Right ventricle myocardium inferior (tissue), 1 donor: ENCODE measurements at regions not wholly inside any gene's neighbourhood (a gene's known extent, or its start where the extent isn't known, plus 50 kb on each side); places are given as distances from the start of the nearest gene placed in this dataset.
"Not testable (repeated sequence)": the region's sequence is repeated elsewhere in the genome, so short reads cannot be mapped to it uniquely, and the experiment has no call there.

Experiments used
- ATAC-seq: fragments of 200-7000 bp; cut with Tn5 transposase; one replicate; pipeline ENCODE4 v1.9.1; 2020; ENCODE audit warnings: mild to moderate bottlenecking, moderate library complexity
- DNase-seq: peaks from one replicate; pipeline ENCODE4 v3.0.0; 2021; ENCODE audit errors: missing footprints
- intact Hi-C: fragments of 100-400 bp; cut with DNase I; formaldehyde crosslinking; loops from one replicate; pipeline ENCODE4 v1.11.0; 2022
- donor health status: DM: no; HTN: yes; CAD: no; lungs with severe emphysema.

DNA sequence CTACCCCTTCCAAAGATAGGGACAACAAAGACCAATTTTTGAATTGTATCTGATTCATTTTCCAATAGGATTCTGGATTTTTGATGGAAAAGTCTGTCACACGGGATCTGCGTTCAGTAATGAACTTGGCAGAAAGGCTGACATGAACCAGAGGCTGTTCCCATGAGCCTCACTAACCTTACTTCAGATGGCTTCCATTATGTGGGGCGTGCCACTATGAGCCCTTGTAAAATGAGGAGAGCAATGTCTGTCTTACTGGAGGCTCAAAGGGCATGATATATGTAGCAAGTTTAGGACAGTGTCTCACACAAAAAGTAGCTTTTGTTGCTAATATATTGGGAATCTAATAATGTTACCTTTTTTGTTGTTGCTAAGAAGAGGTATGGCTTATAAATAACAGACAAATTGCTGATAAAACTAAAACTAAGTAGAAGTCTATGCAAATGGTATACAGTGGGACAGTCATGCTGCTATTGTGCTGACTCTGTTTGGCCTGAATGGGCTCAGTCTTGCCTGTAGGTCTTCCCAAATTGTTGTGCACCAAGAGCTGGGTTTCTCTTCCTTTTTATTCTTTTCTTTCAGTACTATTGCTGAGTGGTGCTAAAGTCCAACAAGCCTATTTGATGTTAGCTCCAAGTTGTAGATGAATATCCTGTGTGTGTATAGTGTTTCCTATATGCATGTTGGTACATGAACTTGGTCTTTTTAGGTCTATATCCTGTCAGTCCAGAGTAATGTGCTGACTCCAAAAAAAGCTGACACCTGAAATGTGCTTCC, 132.1 kb downstream of the SPRY1 start:
- intact Hi-C loops, result no loop called here
- no peak for ATAC-seq
- DNase-seq, result no peak

DNA sequence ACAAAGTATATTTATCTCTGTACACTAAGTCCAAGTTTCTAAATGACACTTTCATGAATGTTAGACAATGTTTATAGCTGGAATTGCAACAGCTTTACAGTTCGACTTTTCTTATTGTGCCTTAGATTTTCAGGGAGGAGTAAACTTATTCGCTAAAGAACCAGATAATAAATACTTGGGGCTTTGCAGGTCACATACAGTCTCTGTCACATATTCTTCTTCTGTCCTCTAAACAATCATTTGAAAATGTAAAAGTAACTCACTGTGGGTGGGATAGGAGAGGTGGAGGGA, 132.6 kb downstream of the SPRY1 start:
- DNase-seq, result no peak
- intact Hi-C loops, result no loop called here
- ATAC-seq, result no peak

DNA sequence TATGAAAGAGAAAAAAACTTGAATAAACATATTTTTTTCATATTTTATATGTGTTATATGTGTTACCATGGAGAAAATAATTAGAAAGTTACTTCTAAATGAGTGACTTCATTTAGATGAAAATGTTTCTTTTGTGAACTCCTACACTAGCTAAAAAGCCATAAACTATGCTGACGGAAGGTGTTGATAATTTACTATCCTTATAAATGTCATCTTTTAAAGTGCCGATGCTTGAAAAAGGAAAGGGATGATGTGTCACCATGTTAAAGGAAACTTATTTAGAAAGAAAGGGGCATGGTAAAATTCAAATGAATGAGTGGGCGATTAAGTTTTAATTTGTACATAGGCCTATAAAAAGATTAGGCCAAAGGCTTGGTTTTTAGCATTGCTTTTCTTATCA, 133.8 kb downstream of the SPRY1 start:
- intact Hi-C loops, result no loop called here
- no peak for DNase-seq
- no peak for ATAC-seq

DNA sequence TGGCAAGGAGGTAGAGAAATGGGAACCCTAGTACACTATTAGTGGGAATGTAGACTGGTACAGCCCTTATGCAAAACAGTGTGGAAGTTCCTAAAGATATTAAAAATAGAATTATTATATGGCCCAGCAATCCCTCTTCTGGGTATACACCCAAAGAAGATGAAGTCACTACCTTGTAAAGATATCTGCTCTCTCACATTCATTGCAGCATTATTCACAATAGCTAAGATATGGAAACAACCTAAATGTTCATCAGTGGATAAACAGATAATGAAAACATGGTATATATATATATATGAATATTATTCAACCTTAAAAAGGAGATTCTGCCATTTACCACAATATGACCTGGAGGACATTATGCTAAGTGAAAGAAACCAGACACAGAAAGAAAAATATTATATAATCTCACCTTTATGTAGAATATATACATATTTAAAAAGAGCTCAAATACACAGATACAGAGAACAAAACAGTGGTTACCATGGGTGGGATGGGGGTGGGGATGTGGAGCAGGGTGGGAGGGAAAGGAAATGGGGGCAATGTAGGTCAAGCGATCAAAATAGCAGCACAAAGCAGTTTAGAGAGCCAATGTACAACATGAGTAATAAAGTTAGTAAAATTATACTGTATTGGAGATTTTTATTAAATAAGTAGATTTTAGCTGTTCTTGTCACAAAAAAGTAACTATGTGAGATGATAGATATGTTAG, 138.6 kb downstream of the SPRY1 start:
- intact Hi-C loops, result no loop called here
- ATAC-seq, result no peak
- no peak for DNase-seq

DNA sequence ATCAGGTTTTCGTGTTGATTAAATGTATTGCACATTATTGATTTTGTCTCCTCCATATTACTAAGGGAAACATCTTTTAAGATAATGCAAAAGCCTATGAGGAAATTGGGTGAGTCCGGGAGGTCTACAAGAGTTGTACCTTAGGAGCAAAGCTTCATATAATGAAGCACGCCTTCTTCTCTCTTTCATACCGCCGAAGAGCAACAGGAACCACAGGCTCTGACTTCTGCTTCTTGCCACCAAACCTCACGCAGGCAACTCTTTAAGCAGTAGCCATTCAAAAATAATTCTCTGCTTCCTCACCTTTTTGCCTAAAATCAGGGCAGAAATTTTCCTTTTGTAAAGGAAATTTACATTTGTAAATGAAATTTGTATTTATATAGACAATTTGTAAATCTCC, 139.6 kb downstream of the SPRY1 start:
- ATAC-seq, result no peak
- DNase-seq, result no peak
- intact Hi-C loops, result no loop called here

DNA sequence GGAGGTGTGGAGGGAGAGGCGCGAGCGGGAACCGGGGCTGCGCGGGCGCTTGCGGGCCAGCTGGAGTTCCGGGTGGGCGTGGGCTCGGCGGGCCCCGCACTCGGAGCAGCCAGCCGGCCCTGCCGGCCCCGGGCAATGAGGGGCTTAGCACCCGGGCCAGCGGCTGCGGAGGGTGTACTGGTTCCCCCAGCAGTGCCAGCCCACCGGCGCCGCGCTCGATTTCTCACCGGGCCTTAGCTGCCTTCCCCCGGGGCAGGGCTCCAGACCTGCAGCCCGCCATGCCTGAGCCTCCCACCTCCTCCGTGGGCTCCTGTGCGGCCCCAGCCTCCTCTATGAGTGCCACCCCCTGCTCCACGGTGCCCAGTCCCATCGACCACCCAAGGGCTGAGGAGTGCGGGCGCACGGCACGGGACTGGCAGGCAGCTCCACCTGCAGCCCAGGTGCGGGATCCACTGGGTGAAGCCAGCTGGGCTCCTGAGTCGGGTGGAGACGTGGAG, 141.4 kb downstream of the SPRY1 start:
- DNase-seq, ATAC-seq, intact Hi-C loops: not testable (repeated sequence)

DNA sequence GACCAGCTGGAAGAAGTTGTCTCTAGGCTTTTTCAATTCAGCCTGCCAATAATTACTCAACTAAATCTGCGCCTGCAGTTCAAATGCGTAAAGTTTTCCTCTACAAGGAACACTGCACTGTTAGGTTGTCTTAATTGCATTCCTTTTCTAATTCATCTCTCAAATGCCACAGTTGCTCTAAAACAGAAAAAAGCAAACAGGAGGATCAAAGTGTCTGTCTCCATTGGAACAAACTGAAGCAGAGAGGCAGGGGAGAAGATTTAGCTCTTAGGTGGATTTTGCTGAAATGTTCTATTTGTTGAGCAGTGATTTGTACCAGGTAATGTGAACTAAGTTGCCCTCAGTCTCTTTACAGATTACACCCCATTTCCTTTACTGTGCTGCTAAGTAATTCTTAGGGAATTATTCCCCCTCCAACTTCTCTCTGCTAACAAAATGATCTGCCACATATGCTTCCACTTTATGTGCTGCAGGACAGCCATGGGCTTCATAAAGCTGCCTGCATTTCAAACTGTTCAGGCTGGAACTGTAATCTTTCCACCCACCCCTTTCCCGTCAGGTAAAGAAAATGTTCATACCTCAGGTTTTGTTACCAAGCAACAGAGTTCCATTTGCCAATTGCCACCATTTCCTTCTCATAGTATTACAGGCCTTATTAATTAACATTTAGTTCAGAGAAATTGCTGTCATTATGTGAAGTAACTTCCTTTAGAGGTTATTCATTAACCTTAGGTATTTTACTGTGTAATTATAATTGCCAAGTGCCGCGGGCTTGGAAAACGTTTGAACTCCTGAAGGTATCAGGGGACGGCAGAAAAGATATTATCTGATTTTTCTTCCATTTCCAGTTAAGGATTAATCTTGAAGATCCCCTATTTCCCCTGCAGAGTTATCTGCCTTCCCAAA, 149.3 kb downstream of the SPRY1 start:
- no peak for ATAC-seq

DNA sequence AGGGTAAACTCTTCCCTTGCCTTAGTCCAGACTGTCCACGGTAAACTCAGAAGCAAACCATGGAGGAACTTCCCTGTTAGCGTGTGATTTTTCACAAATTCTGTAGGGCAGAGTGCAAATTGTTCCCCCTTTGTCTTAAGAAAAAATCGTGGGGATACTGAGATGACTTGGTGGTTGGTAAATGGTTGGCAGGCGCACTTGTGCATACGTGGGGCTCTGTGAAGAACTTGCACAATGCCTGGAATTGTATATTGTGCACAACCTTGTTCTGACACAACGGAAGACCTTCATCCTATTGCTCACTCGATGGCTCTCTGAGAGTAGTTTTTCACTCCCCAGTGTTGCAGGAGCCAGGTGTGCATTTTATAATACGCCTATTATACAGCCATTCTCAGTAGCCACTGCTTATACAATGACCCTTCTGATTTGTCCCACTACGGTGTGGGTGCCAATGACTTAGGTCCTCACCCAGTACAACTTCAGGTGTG, 150.0 kb downstream of the SPRY1 start:
- intact Hi-C loops, result no loop called here
- DNase-seq (no peak), ATAC-seq (no peak)

More for the DNA sequence above, 149.3 kb downstream of the SPRY1 start:
- intact Hi-C loops, result no loop called here
- no peak for DNase-seq

DNA sequence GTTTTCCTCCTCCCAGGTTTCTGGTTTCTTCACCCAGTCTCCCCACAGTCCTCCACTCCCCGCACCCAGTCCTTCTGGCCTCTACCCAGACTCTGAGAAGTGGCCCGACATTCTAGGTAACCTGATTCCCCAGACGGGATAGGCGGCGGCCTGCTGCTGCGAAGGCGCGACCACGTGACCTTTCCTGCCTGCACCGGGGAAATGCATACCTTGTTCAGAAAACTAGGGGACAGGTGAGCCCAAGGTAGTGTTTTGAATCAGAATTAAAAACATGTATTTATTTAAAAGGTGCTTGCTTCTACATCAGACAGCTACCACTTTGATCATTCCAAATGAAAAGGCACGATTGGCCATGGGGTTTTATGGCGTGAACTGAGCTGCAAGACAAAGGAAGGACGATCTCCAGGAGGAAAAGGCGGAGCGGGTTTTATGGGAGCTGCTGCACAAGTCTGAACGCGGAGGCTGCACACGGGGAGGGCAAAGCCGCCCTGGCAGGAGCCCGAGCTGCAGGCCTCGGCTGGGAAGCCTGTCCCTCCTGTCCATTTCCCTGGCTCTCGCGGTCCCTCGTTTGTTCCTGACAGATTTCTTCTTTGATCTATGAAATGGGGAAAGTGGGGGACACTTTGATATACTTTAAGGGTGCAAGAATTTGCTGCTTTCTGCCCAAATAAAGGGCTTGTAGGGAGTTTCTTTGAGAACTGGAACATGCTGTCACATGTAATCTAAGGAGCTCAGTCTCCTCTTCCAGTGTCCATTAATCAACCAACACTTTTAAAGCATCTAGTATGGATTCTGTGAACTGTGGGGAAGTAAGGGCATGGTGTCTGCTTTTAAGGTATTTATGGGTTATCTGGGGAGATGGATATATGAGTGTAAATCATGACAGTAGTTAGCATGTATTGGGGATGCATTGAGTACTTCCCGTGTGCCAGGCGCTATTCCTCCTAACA, 150.9 kb downstream of the SPRY1 start:
- intact Hi-C loops, result no loop called here
- DNase-seq (no peak), ATAC-seq (no peak)

DNA sequence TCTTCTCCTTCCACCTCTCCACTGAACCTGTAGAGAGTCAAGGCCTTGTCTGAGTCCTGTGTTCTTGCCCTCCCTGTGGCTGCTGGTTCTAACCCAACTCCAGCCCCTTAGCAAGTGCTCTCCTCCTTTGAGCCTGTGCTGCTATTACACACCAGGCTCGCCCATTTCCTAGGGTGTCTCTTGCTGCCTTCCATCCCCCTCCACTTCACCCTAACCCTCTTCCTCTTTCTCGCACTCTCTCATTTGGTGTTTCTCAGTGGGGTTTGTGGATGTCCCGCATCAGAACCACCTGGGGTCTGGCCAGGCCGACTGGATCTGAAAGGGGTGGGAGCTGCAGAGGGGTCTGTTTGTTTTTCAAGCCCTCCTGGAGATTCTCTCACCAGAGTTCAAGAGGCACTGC, 156.7 kb downstream of the SPRY1 start:
- DNase-seq (no peak), ATAC-seq (no peak)
- intact Hi-C loops, result loop anchor here (10.0 kb wide), 2 partner anchors 148 to 192 kb away; no protein-coding TSS in a partner anchor

DNA sequence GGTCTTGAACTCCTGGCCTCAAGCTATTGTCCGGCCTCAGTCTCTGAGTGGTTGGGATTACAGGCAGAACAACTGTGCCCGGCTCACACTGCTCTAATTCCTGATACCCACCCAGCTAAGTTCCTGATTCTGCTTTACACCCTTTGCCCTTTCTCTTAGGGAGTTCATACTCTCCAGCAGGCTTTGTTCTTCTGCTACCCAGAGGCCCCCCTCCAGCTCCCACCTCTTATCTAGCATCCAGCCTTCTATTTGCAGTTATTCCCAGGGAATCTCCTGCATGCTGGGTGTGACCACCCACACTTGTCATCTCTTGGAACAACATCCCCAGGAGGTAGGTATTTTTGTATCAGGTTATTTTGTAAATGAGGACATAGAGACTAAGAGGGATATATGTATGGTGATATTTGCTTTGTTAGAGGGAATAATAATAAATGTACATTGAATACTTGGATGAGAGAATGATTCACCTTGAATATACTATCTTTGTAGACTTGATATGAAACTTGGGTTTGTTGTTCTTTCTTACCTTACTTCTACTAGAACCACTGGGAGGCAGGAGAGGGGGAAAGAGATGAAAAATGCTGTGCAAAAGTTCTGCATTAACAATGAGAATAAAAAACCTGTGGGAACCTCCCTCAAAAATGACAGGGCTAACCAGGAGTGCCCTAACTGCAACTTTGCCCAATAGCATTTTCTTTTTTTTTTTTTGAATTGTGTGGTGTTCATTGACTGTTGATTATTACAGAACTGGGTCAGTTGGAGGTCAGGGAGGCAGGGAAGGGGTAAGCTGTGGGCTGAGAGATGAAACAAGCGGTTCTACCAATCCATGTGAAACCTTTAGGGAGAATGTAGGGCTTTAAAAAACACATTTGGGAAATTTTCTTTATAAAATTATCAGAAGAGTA, 157.4 kb downstream of the SPRY1 start:
- intact Hi-C loops, result loop anchor here (10.0 kb wide), 2 partner anchors 149 to 191 kb away; no protein-coding TSS in a partner anchor

DNA sequence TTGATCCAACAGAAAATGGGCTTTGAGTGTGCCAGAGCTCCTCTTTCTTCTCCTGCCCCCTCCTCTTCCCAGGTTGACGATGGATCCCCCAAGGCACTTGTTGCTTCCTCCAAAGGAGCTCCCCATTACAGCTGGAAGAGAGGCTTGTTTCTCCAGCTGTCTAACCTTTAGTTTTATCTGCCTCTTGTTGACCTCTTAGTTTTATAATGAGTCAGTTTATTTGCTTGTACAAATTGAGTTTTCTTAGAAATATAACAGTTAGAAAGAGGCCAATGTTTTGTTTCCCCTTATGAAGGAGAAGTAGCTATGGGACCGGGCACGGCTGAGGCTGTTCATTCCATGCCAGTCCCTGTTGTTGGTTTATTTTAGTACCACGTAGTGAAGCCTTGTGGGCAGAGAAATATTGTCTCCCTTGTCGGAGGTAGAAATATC, 158.2 kb downstream of the SPRY1 start:
- peak; percentile 62 for ATAC-seq
- peak; percentile 67 for DNase-seq
- intact Hi-C loops, result loop anchor here (10.0 kb wide), 2 partner anchors 150 to 190 kb away; no protein-coding TSS in a partner anchor

More for the DNA sequence above, 157.4 kb downstream of the SPRY1 start:
- ATAC-seq (no peak), DNase-seq (no peak)

DNA sequence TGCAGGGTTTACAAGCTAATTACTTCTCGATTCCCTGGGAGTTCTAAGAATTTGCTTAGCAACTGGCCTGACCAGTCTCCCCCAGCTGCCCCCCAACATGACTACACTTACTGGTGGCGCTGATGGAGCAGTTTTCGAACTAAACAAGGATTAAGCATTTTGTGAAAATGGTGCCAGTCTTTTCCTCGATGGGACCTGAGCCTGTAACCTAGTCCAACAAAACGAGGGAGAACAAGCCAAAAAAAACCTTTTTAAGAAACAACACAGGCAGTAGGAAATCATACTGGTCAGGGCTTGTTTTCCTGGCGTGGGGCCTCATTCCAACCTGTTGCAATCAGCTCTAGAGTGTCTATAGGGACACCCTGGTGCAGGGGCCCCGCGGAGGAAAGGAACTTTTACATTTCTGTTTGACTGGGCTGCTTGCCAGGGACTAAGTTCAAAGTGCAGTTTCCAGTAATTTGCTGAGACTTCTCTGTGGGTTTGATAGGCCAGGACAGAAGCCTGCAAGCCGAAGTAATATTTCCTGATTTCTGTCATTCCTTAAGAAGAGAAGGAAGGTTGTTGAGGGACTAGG, 158.7 kb downstream of the SPRY1 start:
- DNase-seq (peak; percentile 80), ATAC-seq (peak; percentile 95)
- intact Hi-C loops, result loop anchor here (10.0 kb wide), 2 partner anchors 151 to 189 kb away; no protein-coding TSS in a partner anchor

DNA sequence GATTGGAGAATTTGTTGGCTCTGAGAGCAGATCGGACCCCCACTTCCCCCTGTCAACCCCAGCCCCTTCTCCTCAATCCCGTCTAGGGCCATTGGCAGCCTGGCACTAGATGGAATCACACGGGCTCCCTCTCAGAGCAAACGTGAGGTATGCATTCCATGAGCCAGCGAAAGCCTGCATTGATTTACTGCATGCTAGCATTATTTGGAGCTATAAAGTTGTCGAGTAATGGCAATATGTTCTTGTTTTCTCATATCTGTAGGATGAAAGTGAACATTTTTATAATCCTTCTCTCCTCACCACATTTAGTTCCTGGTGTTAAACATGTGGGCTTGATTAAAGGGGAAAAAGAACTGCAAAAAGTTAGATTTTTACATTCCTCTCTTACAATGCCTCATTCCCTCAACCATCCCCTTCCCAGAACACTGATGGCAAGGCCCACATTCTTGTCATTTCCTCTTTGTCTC, 159.2 kb downstream of the SPRY1 start:
- DNase-seq (no peak), ATAC-seq (no peak)
- intact Hi-C loops, result loop anchor here (10.0 kb wide), 2 partner anchors 151 to 189 kb away; no protein-coding TSS in a partner anchor

DNA sequence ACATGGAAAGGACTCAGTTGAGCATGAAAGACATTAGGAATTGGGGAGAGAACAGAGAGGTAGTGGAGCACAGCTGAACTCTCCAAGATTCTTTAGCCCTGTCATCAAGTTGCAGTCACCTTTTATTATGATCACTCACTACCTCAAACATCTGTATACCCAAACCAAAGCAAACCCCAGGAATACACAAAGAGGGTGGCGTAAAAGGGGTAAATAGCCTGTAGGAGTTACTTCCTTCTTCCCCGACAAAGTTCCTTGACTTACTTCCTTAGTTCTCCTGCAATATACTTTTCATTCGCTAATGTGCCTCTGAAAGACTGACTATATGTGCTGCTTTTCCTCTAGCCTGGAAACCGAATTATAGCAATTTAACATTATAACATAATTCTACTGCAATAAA, 159.9 kb downstream of the SPRY1 start:
- ATAC-seq (no peak), DNase-seq (no peak)
- intact Hi-C loops, result loop anchor here (10.0 kb wide), 2 partner anchors 152 to 188 kb away; no protein-coding TSS in a partner anchor

DNA sequence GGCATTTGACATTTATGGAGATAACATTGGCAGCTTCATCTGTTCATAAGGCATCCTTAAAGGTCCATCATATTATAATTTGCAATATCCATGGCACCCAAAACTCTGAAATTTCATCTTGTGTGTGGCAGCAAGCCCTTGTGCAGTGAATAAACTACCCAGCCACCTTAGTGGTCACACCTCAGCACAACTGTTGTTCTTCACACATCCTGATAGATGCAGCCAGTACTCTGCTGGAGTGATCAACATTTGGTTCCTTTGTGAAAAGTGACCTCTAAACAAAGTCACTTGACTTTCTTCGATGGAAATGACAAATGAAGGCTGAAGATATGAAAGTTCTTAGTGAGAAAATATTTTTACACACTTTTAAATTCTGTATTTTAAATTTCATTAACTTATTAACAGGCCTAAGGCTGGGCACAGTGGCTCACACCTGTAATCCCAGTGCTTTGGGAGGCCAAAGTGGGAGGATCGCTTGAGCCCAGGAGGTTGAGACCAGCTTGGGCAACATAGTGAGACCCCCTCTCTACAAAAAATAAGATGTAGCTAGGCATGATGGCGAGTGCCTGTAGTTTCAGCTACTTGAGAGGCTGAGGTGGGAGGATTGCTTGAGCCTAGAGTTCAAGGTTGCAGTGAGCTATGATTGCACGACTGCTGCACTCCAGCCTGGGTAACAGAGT, 161.4 kb downstream of the SPRY1 start:
- no peak for DNase-seq
- no peak for ATAC-seq
- intact Hi-C loops, result loop anchor here (10.0 kb wide), 2 partner anchors 153 to 187 kb away; no protein-coding TSS in a partner anchor
